Astrocyte of the spinal cord (primary cell): ENCODE measurements at regions not wholly inside any gene's neighbourhood (a gene's known extent, or its start where the extent isn't known, plus 50 kb on each side); places are given as distances from the start of the nearest gene placed in this dataset.
"Not testable (repeated sequence)": the region's sequence is repeated elsewhere in the genome, so short reads cannot be mapped to it uniquely, and the experiment has no call there.

ENCODE experiments used
- DNase-seq: peaks from one replicate; pipeline ENCODE4 v3.0.0; 2011; ENCODE audit warnings: low read depth, low spot score
- H3K4me3 ChIP-seq: 2 replicates; pipeline ENCODE4 v1.5.1; 2011; ENCODE audit warnings: low read depth, mild to moderate bottlenecking, low read length, moderate library complexity
- CTCF ChIP-seq: IDR thresholded peaks from 2 replicates; pipeline ENCODE4 v1.5.1; 2012; ENCODE audit warnings: low read depth, mild to moderate bottlenecking, low read length, inconsistent platforms
- in situ Hi-C: cut with HindIII; loops from 2 replicates; pipeline ENCODE4 v1.10.0; 2017; ENCODE audit warnings: low sequenced_read_pairs

GRCh38 chr9:73049280-73049679 lies 96.4 kb upstream of the ALDH1A1 start:
- no peak overlapping the region for H3K4me3 ChIP-seq
- no peak for DNase-seq
- TF ChIP-seq CTCF, result no peak
- in situ Hi-C loops, result no loop called here

- in situ Hi-C loops, result no loop called here
- no peak for TF ChIP-seq CTCF
- no peak overlapping the region for H3K4me3 ChIP-seq
- DNase-seq, result no peak
Measured at GRCh38 chr9:73046769-73047168, 93.9 kb upstream of the ALDH1A1 start.

GRCh38 chr9:73044776-73045175 lies 91.9 kb upstream of the ALDH1A1 start:
- H3K4me3 ChIP-seq, in situ Hi-C loops, DNase-seq: not testable (repeated sequence)

GRCh38 chr9:73042155-73042554 lies 89.3 kb upstream of the ALDH1A1 start:
- in situ Hi-C loops, result no loop called here

GRCh38 chr9:73039271-73040263 lies 86.7 kb upstream of the ALDH1A1 start:
- in situ Hi-C loops, result no loop called here
- H3K4me3 ChIP-seq, result no peak overlapping the region
- peak; percentile 73 for DNase-seq
- TF ChIP-seq CTCF, result no peak

More at GRCh38 chr9:73042155-73042554, 89.3 kb upstream of the ALDH1A1 start:
- DNase-seq, result no peak
- H3K4me3 ChIP-seq, result no peak overlapping the region
- no peak for TF ChIP-seq CTCF

- in situ Hi-C loops, result no loop called here
- TF ChIP-seq CTCF, result no peak
- H3K4me3 ChIP-seq, result no peak overlapping the region
- peak; percentile 41 for DNase-seq
Measured at GRCh38 chr9:73038613-73039012, 85.8 kb upstream of the ALDH1A1 start.

GRCh38 chr9:73038089-73038509 lies 85.2 kb upstream of the ALDH1A1 start:
- TF ChIP-seq CTCF, result no peak
- in situ Hi-C loops, result no loop called here
- H3K4me3 ChIP-seq, result no peak overlapping the region
- no peak for DNase-seq
